HuH-7 (cell line): ENCODE measurements at regions not wholly inside any gene's neighbourhood (a gene's known extent, or its start where the extent isn't known, plus 50 kb on each side); places are given as distances from the start of the nearest gene placed in this dataset.
"Not testable (repeated sequence)": the region's sequence is repeated elsewhere in the genome, so short reads cannot be mapped to it uniquely, and the experiment has no call there.

Source experiments
- DNase-seq: peaks from one replicate; pipeline ENCODE4 v3.0.0; 2011; ENCODE audit warnings: low spot score

- DNase-seq, result no peak
These were observed 51.1 kb downstream of the DOP1B start for GRCh38 chr21:36207577-36208320.

- no peak for DNase-seq
These were observed 51.8 kb downstream of the DOP1B start for GRCh38 chr21:36208326-36209013.

GRCh38 chr21:36209626-36210171 lies 53.1 kb downstream of the DOP1B start:
- DNase-seq, result peak; percentile 40

- no peak for DNase-seq
These were observed 54.4 kb downstream of the DOP1B start for GRCh38 chr21:36210779-36211659.

- no peak for DNase-seq
These were observed 55.3 kb downstream of the DOP1B start for GRCh38 chr21:36211660-36212512.

GRCh38 chr21:36212513-36212780 lies 55.8 kb downstream of the DOP1B start:
- DNase-seq, result no peak

- DNase-seq, result no peak
These were observed 57.9 kb downstream of the DOP1B start for GRCh38 chr21:36214561-36214960.

GRCh38 chr21:36217743-36218142 lies 61.1 kb downstream of the DOP1B start:
- DNase-seq, result no peak

- DNase-seq, result no peak
These were observed 62.1 kb downstream of the DOP1B start for GRCh38 chr21:36218691-36219090.

GRCh38 chr21:36223451-36223850 lies 66.8 kb downstream of the DOP1B start:
- no peak for DNase-seq

- DNase-seq, result no peak
These were observed 72.6 kb downstream of the DOP1B start for GRCh38 chr21:36229181-36229580.

GRCh38 chr21:36231444-36231843 lies 74.8 kb downstream of the DOP1B start:
- not testable (repeated sequence) for DNase-seq

- no peak for DNase-seq
These were observed 76.0 kb downstream of the DOP1B start for GRCh38 chr21:36232641-36233040.

- peak; percentile 59 for DNase-seq
These were observed 78.5 kb downstream of the DOP1B start for GRCh38 chr21:36235058-36235582.

GRCh38 chr21:36236052-36236730 lies 79.6 kb downstream of the DOP1B start:
- DNase-seq, result no peak

GRCh38 chr21:36237441-36237840 lies 80.8 kb downstream of the DOP1B start:
- DNase-seq, result no peak

- DNase-seq, result no peak
These were observed 80.4 kb upstream of the MORC3 start for GRCh38 chr21:36239585-36239984.

- DNase-seq, result no peak
These were observed 78.3 kb upstream of the MORC3 start for GRCh38 chr21:36241717-36242116.

- no peak for DNase-seq
These were observed 74.9 kb upstream of the MORC3 start for GRCh38 chr21:36245115-36245514.

- DNase-seq, result no peak
These were observed 74.3 kb upstream of the MORC3 start for GRCh38 chr21:36245649-36246048.

- DNase-seq, result no peak
These were observed 73.8 kb upstream of the MORC3 start for GRCh38 chr21:36246080-36246631.
